ENCODE measurements at regions not wholly inside any gene's neighbourhood (a gene's known extent, or its start where the extent isn't known, plus 50 kb on each side); places are given as distances from the start of the nearest gene placed in this dataset.

DNA sequence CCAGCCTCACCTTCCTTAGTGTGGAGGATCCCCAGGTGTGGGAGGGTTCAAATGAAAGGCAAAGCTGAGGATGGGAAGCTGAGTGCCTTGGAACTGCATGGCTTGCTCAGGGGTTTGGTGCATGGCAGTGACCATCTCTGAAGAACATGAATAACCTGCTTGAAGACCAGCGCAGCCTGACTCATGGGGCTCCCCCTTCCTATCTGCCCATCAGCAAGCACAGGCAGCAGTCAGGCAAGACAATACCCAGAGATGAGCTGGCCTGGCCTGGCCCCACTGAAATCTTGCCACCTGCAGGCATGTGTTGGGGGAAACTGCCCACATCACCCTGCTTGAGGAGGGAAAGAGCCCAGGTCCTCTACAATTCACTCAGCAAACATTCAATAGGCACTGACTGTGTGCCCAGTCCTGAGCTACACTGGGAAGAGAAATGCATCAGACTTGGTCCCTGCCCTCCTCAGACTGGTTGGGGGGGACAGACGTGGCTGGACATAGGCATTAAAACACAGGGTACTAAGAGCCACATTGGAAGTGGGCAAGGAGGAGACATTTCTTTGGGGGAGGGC, 105.0 kb upstream of the ALDH1B1 start:
- TF ChIP-seq NR3C1 (CRISPR knock-in tag; conservative IDR thresholded peaks at IDR 0.05; ENCODE audit: low read depth): no peak
- TF ChIP-seq, protein P1, sequence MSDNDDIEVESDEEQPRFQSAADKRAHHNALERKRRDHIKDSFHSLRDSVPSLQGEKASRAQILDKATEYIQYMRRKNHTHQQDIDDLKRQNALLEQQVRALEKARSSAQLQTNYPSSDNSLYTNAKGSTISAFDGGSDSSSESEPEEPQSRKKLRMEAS (CRISPR knock-in tag; IDR thresholded peaks at IDR 0.05): no peak
- TF ChIP-seq, protein P2, sequence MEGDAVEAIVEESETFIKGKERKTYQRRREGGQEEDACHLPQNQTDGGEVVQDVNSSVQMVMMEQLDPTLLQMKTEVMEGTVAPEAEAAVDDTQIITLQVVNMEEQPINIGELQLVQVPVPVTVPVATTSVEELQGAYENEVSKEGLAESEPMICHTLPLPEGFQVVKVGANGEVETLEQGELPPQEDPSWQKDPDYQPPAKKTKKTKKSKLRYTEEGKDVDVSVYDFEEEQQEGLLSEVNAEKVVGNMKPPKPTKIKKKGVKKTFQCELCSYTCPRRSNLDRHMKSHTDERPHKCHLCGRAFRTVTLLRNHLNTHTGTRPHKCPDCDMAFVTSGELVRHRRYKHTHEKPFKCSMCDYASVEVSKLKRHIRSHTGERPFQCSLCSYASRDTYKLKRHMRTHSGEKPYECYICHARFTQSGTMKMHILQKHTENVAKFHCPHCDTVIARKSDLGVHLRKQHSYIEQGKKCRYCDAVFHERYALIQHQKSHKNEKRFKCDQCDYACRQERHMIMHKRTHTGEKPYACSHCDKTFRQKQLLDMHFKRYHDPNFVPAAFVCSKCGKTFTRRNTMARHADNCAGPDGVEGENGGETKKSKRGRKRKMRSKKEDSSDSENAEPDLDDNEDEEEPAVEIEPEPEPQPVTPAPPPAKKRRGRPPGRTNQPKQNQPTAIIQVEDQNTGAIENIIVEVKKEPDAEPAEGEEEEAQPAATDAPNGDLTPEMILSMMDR (IDR thresholded peaks at IDR 0.05): no peak
- TF ChIP-seq, protein P3, sequence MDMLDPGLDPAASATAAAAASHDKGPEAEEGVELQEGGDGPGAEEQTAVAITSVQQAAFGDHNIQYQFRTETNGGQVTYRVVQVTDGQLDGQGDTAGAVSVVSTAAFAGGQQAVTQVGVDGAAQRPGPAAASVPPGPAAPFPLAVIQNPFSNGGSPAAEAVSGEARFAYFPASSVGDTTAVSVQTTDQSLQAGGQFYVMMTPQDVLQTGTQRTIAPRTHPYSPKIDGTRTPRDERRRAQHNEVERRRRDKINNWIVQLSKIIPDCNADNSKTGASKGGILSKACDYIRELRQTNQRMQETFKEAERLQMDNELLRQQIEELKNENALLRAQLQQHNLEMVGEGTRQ (CRISPR knock-in tag; IDR thresholded peaks at IDR 0.05): no peak
- TF ChIP-seq, protein P4, sequence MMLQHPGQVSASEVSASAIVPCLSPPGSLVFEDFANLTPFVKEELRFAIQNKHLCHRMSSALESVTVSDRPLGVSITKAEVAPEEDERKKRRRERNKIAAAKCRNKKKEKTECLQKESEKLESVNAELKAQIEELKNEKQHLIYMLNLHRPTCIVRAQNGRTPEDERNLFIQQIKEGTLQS (CRISPR knock-in tag; conservative IDR thresholded peaks at IDR 0.05): no peak
- no peak for TF ChIP-seq JUN (CRISPR knock-in tag; IDR thresholded peaks at IDR 0.05)
- TF ChIP-seq, protein P5, sequence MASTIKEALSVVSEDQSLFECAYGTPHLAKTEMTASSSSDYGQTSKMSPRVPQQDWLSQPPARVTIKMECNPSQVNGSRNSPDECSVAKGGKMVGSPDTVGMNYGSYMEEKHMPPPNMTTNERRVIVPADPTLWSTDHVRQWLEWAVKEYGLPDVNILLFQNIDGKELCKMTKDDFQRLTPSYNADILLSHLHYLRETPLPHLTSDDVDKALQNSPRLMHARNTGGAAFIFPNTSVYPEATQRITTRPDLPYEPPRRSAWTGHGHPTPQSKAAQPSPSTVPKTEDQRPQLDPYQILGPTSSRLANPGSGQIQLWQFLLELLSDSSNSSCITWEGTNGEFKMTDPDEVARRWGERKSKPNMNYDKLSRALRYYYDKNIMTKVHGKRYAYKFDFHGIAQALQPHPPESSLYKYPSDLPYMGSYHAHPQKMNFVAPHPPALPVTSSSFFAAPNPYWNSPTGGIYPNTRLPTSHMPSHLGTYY (CRISPR knock-in tag; IDR thresholded peaks at IDR 0.05): no peak
- TF ChIP-seq, protein P6, sequence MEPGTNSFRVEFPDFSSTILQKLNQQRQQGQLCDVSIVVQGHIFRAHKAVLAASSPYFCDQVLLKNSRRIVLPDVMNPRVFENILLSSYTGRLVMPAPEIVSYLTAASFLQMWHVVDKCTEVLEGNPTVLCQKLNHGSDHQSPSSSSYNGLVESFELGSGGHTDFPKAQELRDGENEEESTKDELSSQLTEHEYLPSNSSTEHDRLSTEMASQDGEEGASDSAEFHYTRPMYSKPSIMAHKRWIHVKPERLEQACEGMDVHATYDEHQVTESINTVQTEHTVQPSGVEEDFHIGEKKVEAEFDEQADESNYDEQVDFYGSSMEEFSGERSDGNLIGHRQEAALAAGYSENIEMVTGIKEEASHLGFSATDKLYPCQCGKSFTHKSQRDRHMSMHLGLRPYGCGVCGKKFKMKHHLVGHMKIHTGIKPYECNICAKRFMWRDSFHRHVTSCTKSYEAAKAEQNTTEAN (CRISPR knock-in tag; IDR thresholded peaks at IDR 0.05): no peak
- TF ChIP-seq CREB1 (CRISPR knock-in tag; IDR thresholded peaks at IDR 0.05): no peak
- TF ChIP-seq ZNF219 (CRISPR knock-in tag; IDR thresholded peaks at IDR 0.05; ENCODE audit: borderline replicate concordance): no peak
- TF ChIP-seq, protein P7, sequence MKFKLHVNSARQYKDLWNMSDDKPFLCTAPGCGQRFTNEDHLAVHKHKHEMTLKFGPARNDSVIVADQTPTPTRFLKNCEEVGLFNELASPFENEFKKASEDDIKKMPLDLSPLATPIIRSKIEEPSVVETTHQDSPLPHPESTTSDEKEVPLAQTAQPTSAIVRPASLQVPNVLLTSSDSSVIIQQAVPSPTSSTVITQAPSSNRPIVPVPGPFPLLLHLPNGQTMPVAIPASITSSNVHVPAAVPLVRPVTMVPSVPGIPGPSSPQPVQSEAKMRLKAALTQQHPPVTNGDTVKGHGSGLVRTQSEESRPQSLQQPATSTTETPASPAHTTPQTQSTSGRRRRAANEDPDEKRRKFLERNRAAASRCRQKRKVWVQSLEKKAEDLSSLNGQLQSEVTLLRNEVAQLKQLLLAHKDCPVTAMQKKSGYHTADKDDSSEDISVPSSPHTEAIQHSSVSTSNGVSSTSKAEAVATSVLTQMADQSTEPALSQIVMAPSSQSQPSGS (CRISPR knock-in tag; IDR thresholded peaks at IDR 0.05; ENCODE audit: borderline replicate concordance, low read depth): no peak
- no peak for TF ChIP-seq SP1 (CRISPR knock-in tag; conservative IDR thresholded peaks at IDR 0.05)

All from WTC11 (cell line).